Fibroblast of pulmonary artery (primary cell): ENCODE measurements at regions not wholly inside any gene's neighbourhood (a gene's known extent, or its start where the extent isn't known, plus 50 kb on each side); places are given as distances from the start of the nearest gene placed in this dataset.
A peak's percentile ranks its signal among the peaks of the same experiment; 100 is the strongest.
"Not testable (repeated sequence)": the region's sequence is repeated elsewhere in the genome, so short reads cannot be mapped to it uniquely, and the experiment has no call there.

Experiments
- DNase-seq: peaks from one replicate; pipeline ENCODE4 v3.0.0-alpha.2; 2010; ENCODE audit warnings: low read depth
- H3K4me3 ChIP-seq: replicated peaks from 2 replicates; pipeline ENCODE4 v1.5.1; 2011; ENCODE audit warnings: low read depth, mild to moderate bottlenecking, control low read depth, low read length, moderate library complexity
- TF ChIP-seq, protein P1 (sequence below): IDR thresholded peaks from 2 replicates; pipeline ENCODE4 v1.5.1; 2011; ENCODE audit warnings: mild to moderate bottlenecking, control low read depth, low read length, inconsistent platforms; ENCODE audit errors: missing control alignments

DNA sequence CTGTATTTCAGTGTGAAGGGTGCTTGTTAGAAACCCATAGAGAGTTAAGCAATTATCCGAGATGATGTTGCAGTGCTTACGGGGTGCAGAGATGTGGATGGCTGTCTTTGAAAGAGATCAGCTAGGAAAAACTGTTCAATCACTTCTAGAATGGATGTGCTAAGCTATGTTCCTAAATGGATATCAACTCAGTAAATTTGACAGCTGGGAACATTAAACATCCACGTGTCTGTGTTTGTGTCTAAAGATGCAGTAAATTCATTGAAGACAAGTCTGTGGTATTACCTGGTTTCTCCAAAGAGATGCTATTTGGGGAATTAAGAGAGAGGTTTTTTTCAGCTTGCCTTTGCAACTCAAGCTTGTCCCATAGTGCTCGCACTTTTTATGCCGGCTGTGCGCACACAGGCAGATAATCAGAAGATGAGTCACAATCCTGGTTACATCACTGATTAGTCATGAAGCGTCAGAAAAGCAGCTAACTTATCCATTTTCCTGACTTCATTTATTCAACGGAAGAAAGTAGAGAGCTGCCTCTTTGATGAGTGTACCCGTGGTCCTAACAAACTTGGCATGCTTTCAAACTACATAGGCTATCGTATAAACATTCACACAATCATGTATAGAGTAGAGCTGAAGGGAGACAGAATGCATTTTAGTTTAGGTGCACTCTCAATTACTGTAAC lies 691.7 kb upstream of the SLC35B3 start:
- peak; percentile 72 for DNase-seq
- TF ChIP-seq, protein P1, sequence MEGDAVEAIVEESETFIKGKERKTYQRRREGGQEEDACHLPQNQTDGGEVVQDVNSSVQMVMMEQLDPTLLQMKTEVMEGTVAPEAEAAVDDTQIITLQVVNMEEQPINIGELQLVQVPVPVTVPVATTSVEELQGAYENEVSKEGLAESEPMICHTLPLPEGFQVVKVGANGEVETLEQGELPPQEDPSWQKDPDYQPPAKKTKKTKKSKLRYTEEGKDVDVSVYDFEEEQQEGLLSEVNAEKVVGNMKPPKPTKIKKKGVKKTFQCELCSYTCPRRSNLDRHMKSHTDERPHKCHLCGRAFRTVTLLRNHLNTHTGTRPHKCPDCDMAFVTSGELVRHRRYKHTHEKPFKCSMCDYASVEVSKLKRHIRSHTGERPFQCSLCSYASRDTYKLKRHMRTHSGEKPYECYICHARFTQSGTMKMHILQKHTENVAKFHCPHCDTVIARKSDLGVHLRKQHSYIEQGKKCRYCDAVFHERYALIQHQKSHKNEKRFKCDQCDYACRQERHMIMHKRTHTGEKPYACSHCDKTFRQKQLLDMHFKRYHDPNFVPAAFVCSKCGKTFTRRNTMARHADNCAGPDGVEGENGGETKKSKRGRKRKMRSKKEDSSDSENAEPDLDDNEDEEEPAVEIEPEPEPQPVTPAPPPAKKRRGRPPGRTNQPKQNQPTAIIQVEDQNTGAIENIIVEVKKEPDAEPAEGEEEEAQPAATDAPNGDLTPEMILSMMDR, result no peak
- H3K4me3 ChIP-seq, result no peak overlapping the region

DNA sequence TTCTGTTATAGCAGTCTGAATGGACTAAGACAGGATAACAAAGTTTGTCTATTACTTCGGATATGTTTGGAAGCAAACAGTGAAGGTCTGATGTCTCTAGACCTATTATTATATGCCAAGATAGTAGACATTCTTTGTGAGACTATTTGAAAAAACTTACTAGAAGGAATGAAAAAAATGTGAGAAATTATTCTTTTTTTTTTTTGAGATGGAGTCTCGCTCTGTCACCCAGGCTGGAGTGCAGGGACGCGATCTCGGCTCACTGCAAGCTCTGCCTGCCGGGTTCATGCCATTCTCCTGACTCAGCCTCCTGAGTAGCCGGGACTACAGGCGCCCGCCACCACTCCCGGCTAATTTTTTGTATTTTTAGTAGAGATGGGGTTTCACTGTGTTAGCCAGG lies 690.7 kb upstream of the SLC35B3 start:
- DNase-seq, H3K4me3 ChIP-seq: not testable (repeated sequence)

DNA sequence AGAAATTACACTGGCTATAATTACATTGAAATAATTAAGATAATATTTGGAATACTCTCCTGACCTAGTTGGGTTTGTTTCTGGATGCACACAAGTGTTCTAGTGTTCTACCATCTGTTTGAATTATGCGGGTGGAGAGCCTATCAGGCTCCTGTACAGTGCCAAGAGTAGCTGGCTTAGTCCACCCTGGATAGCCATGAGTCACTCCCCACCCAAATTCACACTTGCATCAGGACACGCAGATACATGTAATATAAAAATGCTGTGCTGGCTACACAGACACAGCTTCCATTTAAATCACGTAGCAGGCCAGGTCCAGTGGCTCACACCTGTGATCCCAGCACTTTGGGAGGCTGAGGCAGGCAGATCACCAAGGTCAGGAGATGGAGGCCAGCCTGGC lies 686.2 kb upstream of the SLC35B3 start:
- H3K4me3 ChIP-seq, result no peak overlapping the region
- DNase-seq, result no peak
- TF ChIP-seq, protein P1, result no peak

DNA sequence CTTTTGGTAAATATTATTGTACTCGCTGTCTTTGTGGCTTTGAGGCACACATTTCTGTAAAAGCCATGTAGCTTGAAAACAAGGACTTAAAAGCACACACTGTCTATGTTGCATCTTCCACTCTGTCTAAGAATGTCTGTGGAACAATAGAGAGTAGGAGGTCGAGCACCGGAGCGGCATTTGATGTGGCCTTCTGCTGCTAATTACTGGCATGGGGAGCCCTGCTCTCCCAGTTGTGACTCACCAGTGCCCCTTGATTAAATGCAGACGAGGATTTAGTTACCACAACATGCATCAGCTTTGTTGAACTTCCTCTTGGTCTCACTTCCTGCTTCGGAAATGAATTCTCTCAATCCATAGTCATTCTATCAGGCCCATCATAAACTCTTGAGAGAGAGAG lies 680.7 kb upstream of the SLC35B3 start:
- H3K4me3 ChIP-seq, result no peak overlapping the region
- peak; percentile 21 for DNase-seq
- TF ChIP-seq, protein P1, result no peak

DNA sequence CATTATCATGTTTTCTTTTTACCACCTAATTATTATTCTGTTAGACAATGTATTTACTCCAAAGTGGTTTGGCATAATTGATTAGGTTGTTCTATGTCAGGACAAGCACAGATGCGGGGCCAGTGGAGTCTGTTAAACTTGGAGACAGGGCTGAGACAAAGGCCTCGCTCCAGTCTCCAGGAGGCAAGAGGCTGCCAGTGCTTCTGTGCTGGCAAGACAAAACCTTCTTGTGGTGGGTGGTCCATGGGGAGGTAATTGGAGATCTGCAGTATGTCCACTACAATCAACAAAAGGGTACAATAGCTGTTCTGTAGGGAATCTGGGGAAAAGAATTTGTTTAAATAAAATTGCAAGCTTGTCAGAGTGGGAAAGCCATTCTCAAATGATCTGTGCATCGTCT lies 677.2 kb upstream of the SLC35B3 start:
- DNase-seq, result no peak
- no peak overlapping the region for H3K4me3 ChIP-seq
- TF ChIP-seq, protein P1, result no peak

DNA sequence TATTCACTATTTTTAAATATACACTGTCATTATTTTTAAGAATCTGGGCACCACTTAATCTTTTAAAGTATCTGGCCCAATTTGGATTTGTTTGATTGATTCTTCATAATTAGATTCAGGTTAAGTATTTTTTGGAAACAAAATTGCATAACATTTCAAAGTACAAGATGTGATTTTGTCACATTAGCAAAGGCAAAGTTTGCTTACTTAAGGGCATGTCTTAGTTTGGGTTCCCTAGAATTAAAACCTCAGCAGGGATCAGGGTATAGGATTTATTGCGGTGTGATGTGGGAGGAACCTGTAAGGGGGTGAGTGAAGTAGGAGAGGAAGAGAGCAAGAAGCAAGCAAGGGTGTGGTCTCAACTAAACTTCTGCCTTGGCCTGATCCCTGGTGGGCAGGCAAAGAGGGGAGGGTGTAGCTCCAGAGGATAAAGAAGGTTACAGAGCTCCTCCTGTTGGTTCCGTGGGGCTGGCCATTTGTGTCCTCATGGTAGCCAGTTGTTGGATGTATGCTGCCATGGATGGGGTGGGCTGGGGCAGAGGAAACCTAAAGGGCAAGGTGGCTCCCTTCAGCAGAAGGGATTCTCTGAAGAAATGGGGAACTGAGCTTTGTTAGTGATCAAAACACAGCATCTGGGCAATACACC lies 668.7 kb upstream of the SLC35B3 start:
- H3K4me3 ChIP-seq, result no peak overlapping the region

DNA sequence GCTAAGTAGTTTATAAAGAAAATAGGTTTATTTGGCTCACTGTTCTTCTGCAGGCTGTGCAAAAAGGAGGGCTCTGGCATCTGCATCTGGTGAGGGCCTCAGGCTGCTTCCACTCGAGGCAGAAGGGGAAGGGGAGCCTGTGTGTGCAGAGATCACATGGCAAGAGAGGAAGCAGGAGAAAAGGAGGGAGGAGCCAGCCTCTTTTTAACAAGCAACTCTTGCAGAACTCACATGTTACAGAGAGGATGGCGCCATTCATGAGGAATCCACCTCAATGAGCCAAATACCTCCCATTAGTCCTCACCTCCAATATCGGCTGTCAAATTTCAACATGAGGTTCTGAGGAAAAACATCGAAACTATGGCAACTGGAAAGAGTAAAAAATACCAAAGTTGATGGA lies 666.6 kb upstream of the SLC35B3 start:
- DNase-seq, result no peak
- H3K4me3 ChIP-seq, result no peak overlapping the region
- TF ChIP-seq, protein P1, result no peak

More for the DNA sequence above, 668.7 kb upstream of the SLC35B3 start:
- no peak for DNase-seq
- TF ChIP-seq, protein P1, result no peak
